H9 (cell line): ENCODE measurements at regions not wholly inside any gene's neighbourhood (a gene's known extent, or its start where the extent isn't known, plus 50 kb on each side); places are given as distances from the start of the nearest gene placed in this dataset.
"Not testable (repeated sequence)": the region's sequence is repeated elsewhere in the genome, so short reads cannot be mapped to it uniquely, and the experiment has no call there.

ENCODE experiments used
- DNase-seq: peaks from one replicate; pipeline ENCODE4 v3.0.0-alpha.2; 2017
- H2AFZ ChIP-seq: one replicate; pipeline ENCODE4 v1.6.1; 2013; ENCODE audit warnings: mild to moderate bottlenecking, low read length, control low read depth, moderate library complexity
- H2AK5ac ChIP-seq: 2 replicates; pipeline ENCODE4 v1.6.1; 2013; ENCODE audit warnings: low read length, control low read depth, mixed read lengths; ENCODE audit not compliant: insufficient read length
- H2BK120ac ChIP-seq: one replicate; pipeline ENCODE4 v1.6.1; 2013; ENCODE audit warnings: low read depth, mild to moderate bottlenecking, low read length, control low read depth, inconsistent platforms; ENCODE audit not compliant: poor library complexity, severe bottlenecking
- H2BK12ac ChIP-seq: 2 replicates; pipeline ENCODE4 v1.6.1; 2013; ENCODE audit warnings: low read length, control low read depth, mixed read lengths, low read depth; ENCODE audit not compliant: insufficient read length
- H2BK15ac ChIP-seq: 2 replicates; pipeline ENCODE4 v1.6.1; 2013; ENCODE audit warnings: low read depth, low read length, control low read depth
- H2BK20ac ChIP-seq: one replicate; pipeline ENCODE4 v1.6.1; 2013; ENCODE audit warnings: low read depth, mild to moderate bottlenecking, low read length, control low read depth, inconsistent platforms; ENCODE audit not compliant: poor library complexity, severe bottlenecking
- H2BK5ac ChIP-seq: 2 replicates; pipeline ENCODE4 v1.6.1; 2013; ENCODE audit warnings: low read length, control low read depth, mixed read lengths; ENCODE audit not compliant: insufficient read length
- H3K14ac ChIP-seq: 2 replicates; pipeline ENCODE4 v1.6.1; 2013; ENCODE audit warnings: low read length, control low read depth; ENCODE audit not compliant: insufficient read depth
- H3K18ac ChIP-seq: 2 replicates; pipeline ENCODE4 v1.6.1; 2013; ENCODE audit warnings: low read depth, mild to moderate bottlenecking, mixed read lengths, low read length, control low read depth; ENCODE audit not compliant: insufficient read length
- H3K23ac ChIP-seq: 2 replicates; pipeline ENCODE4 v1.6.1; 2013; ENCODE audit warnings: low read length, control low read depth, mixed read lengths, low read depth; ENCODE audit not compliant: insufficient read length
- H3K23me2 ChIP-seq: 2 replicates; pipeline ENCODE4 v1.6.1; 2013; ENCODE audit warnings: low read depth, mild to moderate bottlenecking, mixed read lengths, low read length, control low read depth; ENCODE audit not compliant: insufficient read length, poor library complexity, severe bottlenecking
- H3K27ac ChIP-seq: 2 replicates; pipeline ENCODE4 v1.5.1; 2013; ENCODE audit warnings: low read length, control low read depth, mixed read lengths, low read depth; ENCODE audit not compliant: insufficient read length
- H3K27me3 ChIP-seq: 2 replicates; pipeline ENCODE4 v1.6.1; 2013; ENCODE audit warnings: low read length, control low read depth, inconsistent platforms; ENCODE audit not compliant: insufficient read depth
- H3K4ac ChIP-seq: 2 replicates; pipeline ENCODE4 v1.6.1; 2013; ENCODE audit warnings: low read depth, mild to moderate bottlenecking, control low read depth, inconsistent platforms, low read length, moderate library complexity
- H3K4me1 ChIP-seq: 2 replicates; pipeline ENCODE4 v1.6.1; 2013; ENCODE audit warnings: low read length, control low read depth, inconsistent platforms; ENCODE audit not compliant: insufficient read depth
- H3K4me2 ChIP-seq: 2 replicates; pipeline ENCODE4 v1.6.1; 2013; ENCODE audit warnings: low read length, control low read depth, mixed read lengths; ENCODE audit not compliant: insufficient read length, insufficient read depth
- H3K56ac ChIP-seq: 2 replicates; pipeline ENCODE4 v1.6.1; 2013; ENCODE audit warnings: low read depth, mild to moderate bottlenecking, mixed read lengths, low read length, control low read depth; ENCODE audit not compliant: insufficient read length
- H3K79me1 ChIP-seq: 2 replicates; pipeline ENCODE4 v1.6.1; 2013; ENCODE audit warnings: low read depth, mild to moderate bottlenecking, moderate library complexity, low read length, control low read depth, inconsistent platforms; ENCODE audit not compliant: insufficient read depth, poor library complexity, severe bottlenecking
- H3K79me2 ChIP-seq: 2 replicates; pipeline ENCODE4 v1.6.1; 2013; ENCODE audit warnings: low read length, control low read depth, inconsistent platforms; ENCODE audit not compliant: insufficient read depth
- H3K9ac ChIP-seq: 2 replicates; pipeline ENCODE4 v1.6.1; 2013; ENCODE audit warnings: low read length, control low read depth, mixed read lengths; ENCODE audit not compliant: insufficient read length; ENCODE audit errors: extremely low read depth
- H3K9me3 ChIP-seq: one replicate; pipeline ENCODE4 v1.6.1; 2013; ENCODE audit warnings: low read depth, low read length, inconsistent platforms; ENCODE audit not compliant: control insufficient read depth
- H3T11ph ChIP-seq: one replicate; pipeline ENCODE4 v1.6.1; 2013; ENCODE audit warnings: mild to moderate bottlenecking, low read length, control low read depth, inconsistent platforms
- H4K20me1 ChIP-seq: one replicate; pipeline ENCODE4 v1.6.1; 2013; ENCODE audit not compliant: control insufficient read depth, insufficient read length, insufficient read depth
- H4K5ac ChIP-seq: 2 replicates; pipeline ENCODE4 v1.6.1; 2013; ENCODE audit warnings: low read depth, mild to moderate bottlenecking, mixed read lengths, low read length, control low read depth; ENCODE audit not compliant: insufficient read length
- H4K8ac ChIP-seq: replicated peaks from 2 replicates; pipeline ENCODE4 v1.6.1; 2013; ENCODE audit warnings: low read length, control low read depth, mixed read lengths, low read depth; ENCODE audit not compliant: insufficient read length
- H4K91ac ChIP-seq: 2 replicates; pipeline ENCODE4 v1.6.1; 2013; ENCODE audit warnings: low read depth, mild to moderate bottlenecking, moderate library complexity, mixed read lengths, low read length, control low read depth; ENCODE audit not compliant: insufficient read length
- H3K27ac Mint-ChIP-seq, 3 experiments: 2 replicates in 2 of 3; 3 replicates in 1 of 3; pipeline ENCODE4 v1.8.0; 2020 to 2021; ENCODE audit warnings: mixed read lengths in 3 of 3, mild to moderate bottlenecking in 1 of 3, moderate library complexity in 1 of 3
- H3K27me3 Mint-ChIP-seq: 2 replicates; pipeline ENCODE4 v1.8.0; 2021; ENCODE audit warnings: low read depth, mild to moderate bottlenecking, moderate library complexity, mixed read lengths
- H3K36me3 Mint-ChIP-seq, 3 experiments: 2 replicates in 2 of 3; 3 replicates in 1 of 3; pipeline ENCODE4 v1.8.0; 2020 to 2021; ENCODE audit warnings: low read depth in 3 of 3, mixed read lengths in 3 of 3; ENCODE audit not compliant: insufficient read depth in 1 of 3
- H3K4me1 Mint-ChIP-seq, 2 experiments: 2 replicates each; pipeline ENCODE4 v1.8.0; 2020; ENCODE audit warnings: mixed read lengths in 2 of 2
- H3K4me3 Mint-ChIP-seq, 2 experiments: 2 replicates in 1 of 2; 3 replicates in 1 of 2; pipeline ENCODE4 v1.8.0; 2020 to 2021; ENCODE audit warnings: mild to moderate bottlenecking in 2 of 2, mixed read lengths in 2 of 2, moderate library complexity in 1 of 2
- H3K9me3 Mint-ChIP-seq, 2 experiments: 2 replicates in 1 of 2; 3 replicates in 1 of 2; pipeline ENCODE4 v1.8.0; 2020; ENCODE audit warnings: mild to moderate bottlenecking in 2 of 2, mixed read lengths in 2 of 2, moderate library complexity in 1 of 2
- whole genome bisulfite sequencing: extraction: QIAGEN DNeasy Blood & Tissue Kit; methylation state at CpG from one replicate; pipeline ENCODE4 v1.1.7; 2013; ENCODE audit warnings: missing lambda C conversion rate, low lambda C conversion rate, mixed read lengths; ENCODE audit not compliant: insufficient read length; ENCODE audit errors: extremely low coverage; 5-methylcytosine and 5-hydroxymethylcytosine counted together
- TF ChIP-seq, protein P1 (sequence below): fragments of 200-600 bp; sonication (generic); conservative IDR thresholded peaks from 3 replicates; pipeline ENCODE4 v1.8.0; 2021; ENCODE audit warnings: antibody characterized with exemption, mild to moderate bottlenecking

DNA sequence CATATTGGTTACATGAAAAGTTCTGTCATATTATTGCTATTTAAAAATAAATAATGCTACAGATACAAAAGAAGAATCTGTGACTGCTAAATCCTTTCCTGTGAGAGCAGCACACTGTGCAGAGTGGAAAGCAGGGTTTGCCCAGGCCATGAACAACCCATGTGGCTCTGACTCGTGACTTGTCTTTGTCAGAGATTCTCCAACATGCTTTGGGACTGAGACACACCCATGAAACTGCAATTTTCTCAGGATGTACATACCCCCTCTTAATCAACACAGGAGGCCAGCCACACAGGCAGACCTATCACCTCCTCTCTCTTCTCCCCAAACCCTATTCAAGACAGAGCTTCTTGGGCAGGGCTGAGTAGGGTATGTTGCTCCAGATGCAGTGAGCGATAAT, 96.8 kb upstream of the NTF3 start:
- Histone ChIP-seq H3K79me1 (no peaks in the 10 kb centered on the region), H4K91ac (no peak overlapping the region), H3K79me2 (no peaks in the 10 kb centered on the region), H3K27me3 (no peaks in the 10 kb centered on the region), H3K14ac (no peak overlapping the region), H2AFZ (no peak overlapping the region), H3K4me2 (no peak overlapping the region), H2BK15ac (no peak overlapping the region), H3K18ac (no peak overlapping the region), H4K20me1 (no peaks in the 10 kb centered on the region), H3K9ac (no peak overlapping the region), H3T11ph (no peak overlapping the region), H3K56ac (no peak overlapping the region), H2BK120ac (no peak overlapping the region), H3K27ac (no peak overlapping the region), H3K4ac (no peak overlapping the region), H2BK12ac (no peak overlapping the region), H4K8ac (no peak overlapping the region), H3K23ac (no peak overlapping the region), H3K9me3 (no peaks in the 10 kb centered on the region), H2BK5ac (no peak overlapping the region), H3K4me1 (no peaks in the 10 kb centered on the region), H3K23me2 (no peaks in the 10 kb centered on the region), H4K5ac (no peak overlapping the region), H2BK20ac (no peak overlapping the region), H2AK5ac (no peak overlapping the region)
- no peaks in the 10 kb centered on the region for H3K36me3 Mint-ChIP-seq
- peaks cover 1% of the 10 kb centered on the region; the same call in 1 of the 2 replicates for H3K27me3 Mint-ChIP-seq
- peaks cover 3 to 7% of the 10 kb centered on the region in 2 experiments; a peak in 2 of 4 replicates for H3K4me1 Mint-ChIP-seq
- no peak overlapping the region for H3K4me3 Mint-ChIP-seq
- DNase-seq = no peak
- no CpG with 5 or more reads among the region's 2 CpGs for WGBS
- H3K27ac Mint-ChIP-seq = no peak overlapping the region
- H3K9me3 Mint-ChIP-seq = no peaks in the 10 kb centered on the region
- TF ChIP-seq, protein P1, sequence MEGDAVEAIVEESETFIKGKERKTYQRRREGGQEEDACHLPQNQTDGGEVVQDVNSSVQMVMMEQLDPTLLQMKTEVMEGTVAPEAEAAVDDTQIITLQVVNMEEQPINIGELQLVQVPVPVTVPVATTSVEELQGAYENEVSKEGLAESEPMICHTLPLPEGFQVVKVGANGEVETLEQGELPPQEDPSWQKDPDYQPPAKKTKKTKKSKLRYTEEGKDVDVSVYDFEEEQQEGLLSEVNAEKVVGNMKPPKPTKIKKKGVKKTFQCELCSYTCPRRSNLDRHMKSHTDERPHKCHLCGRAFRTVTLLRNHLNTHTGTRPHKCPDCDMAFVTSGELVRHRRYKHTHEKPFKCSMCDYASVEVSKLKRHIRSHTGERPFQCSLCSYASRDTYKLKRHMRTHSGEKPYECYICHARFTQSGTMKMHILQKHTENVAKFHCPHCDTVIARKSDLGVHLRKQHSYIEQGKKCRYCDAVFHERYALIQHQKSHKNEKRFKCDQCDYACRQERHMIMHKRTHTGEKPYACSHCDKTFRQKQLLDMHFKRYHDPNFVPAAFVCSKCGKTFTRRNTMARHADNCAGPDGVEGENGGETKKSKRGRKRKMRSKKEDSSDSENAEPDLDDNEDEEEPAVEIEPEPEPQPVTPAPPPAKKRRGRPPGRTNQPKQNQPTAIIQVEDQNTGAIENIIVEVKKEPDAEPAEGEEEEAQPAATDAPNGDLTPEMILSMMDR = no peak

DNA sequence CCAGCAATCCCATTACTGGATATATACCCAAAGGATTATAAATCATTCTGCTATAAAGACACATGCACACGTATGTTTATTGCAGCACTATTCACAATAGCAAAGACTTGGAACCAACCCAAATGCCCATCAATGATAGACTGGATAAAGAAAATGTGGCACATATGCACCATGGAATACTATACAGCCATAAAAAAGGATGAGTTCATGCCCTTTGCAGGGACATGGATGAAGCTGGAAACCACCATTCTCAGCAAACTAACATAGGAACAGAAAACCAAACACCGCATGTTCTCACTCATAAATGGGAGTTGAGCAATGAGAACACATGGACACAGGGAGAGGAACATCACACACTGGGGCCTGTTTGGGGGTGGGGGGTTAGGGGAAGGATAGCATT, 90.8 kb upstream of the NTF3 start:
- not testable (repeated sequence) for H3K4me2 ChIP-seq

More for the DNA sequence above, 90.8 kb upstream of the NTF3 start:
- H3K9me3 ChIP-seq, H3K14ac ChIP-seq, H2BK5ac ChIP-seq, H3K56ac ChIP-seq, DNase-seq, H3K27ac Mint-ChIP-seq, H3K9me3 Mint-ChIP-seq, H4K8ac ChIP-seq, H2AK5ac ChIP-seq, H4K91ac ChIP-seq, H3T11ph ChIP-seq, H3K79me1 ChIP-seq, H3K27me3 ChIP-seq, H3K23ac ChIP-seq, H3K4me1 Mint-ChIP-seq, H3K18ac ChIP-seq, H3K27me3 Mint-ChIP-seq, H2BK12ac ChIP-seq, H3K4ac ChIP-seq, H3K79me2 ChIP-seq, H4K20me1 ChIP-seq, H3K23me2 ChIP-seq, H2AFZ ChIP-seq, H3K4me3 Mint-ChIP-seq, H2BK120ac ChIP-seq, H3K36me3 Mint-ChIP-seq, H3K4me1 ChIP-seq, H2BK15ac ChIP-seq, H2BK20ac ChIP-seq, H3K9ac ChIP-seq, H3K27ac ChIP-seq, H4K5ac ChIP-seq: not testable (repeated sequence)
- WGBS = no CpG with 5 or more reads among the region's 2 CpGs
